IMR-90 (cell line): ENCODE measurements at regions not wholly inside any gene's neighbourhood (a gene's known extent, or its start where the extent isn't known, plus 50 kb on each side); places are given as distances from the start of the nearest gene placed in this dataset.

Experiments
- ATAC-seq: fragments of 200-7000 bp; cut with Tn5 transposase; 2 replicates; pipeline ENCODE4 v1.9.1; 2020; ENCODE audit warnings: low read depth, mild to moderate bottlenecking, moderate library complexity
- BruUV-seq: library from RNA; stranded (reverse); fragments of 400-500 nt; replicated peaks from 2 replicates; lab custom pipeline; 2021; lab: Mats Ljungman, UMichigan
- CTCF ChIA-PET: fragments of 300-600 bp; formaldehyde crosslinking; extraction: SDS; loops from one replicate; lab custom pipeline; 2021; ENCODE audit warnings: antibody characterized with exemption; lab: Yijun Ruan, JAX
- POLR2A ChIA-PET: fragments of 300-600 bp; sonication (Branson Sonifier 250); formaldehyde crosslinking; loops from one replicate; lab custom pipeline; 2022; ENCODE audit warnings: antibody characterized with exemption; ENCODE audit not compliant: unreplicated experiment; lab: Charles Lee
- DNase-seq: peaks from one replicate; pipeline ENCODE4 v3.0.0; 2013
- H2AFZ ChIP-seq: replicated peaks from 2 replicates; pipeline ENCODE3; 2013; ENCODE audit warnings: low read length, mild to moderate bottlenecking; ENCODE audit not compliant: poor library complexity
- H2AK5ac ChIP-seq: 2 replicates; pipeline ENCODE4 v1.6.1; 2013; ENCODE audit warnings: low read depth, low read length, inconsistent platforms
- H2AK9ac ChIP-seq: replicated peaks from 2 replicates; pipeline ENCODE3; 2013; ENCODE audit warnings: mild to moderate bottlenecking, low read depth, low read length, moderate library complexity; ENCODE audit not compliant: poor library complexity
- H2BK120ac ChIP-seq: 2 replicates; pipeline ENCODE4 v1.6.1; 2013; ENCODE audit warnings: low read depth, low read length, inconsistent platforms
- H2BK15ac ChIP-seq: 3 replicates; pipeline ENCODE4 v1.6.1; 2013; ENCODE audit warnings: low read depth, low read length, inconsistent platforms
- H2BK20ac ChIP-seq: 2 replicates; pipeline ENCODE4 v1.6.1; 2013; ENCODE audit warnings: low read depth, mild to moderate bottlenecking, inconsistent platforms, low read length, moderate library complexity
- H2BK5ac ChIP-seq: 2 replicates; pipeline ENCODE4 v1.6.1; 2013; ENCODE audit warnings: mild to moderate bottlenecking, low read depth, low read length, inconsistent platforms; ENCODE audit not compliant: poor library complexity, severe bottlenecking
- H3K14ac ChIP-seq: replicated peaks from 2 replicates; pipeline ENCODE4 v1.6.1; 2013; ENCODE audit warnings: low read depth, low read length, inconsistent platforms
- H3K18ac ChIP-seq: 2 replicates; pipeline ENCODE4 v1.6.1; 2013; ENCODE audit warnings: low read depth, low read length, control low read depth
- H3K23ac ChIP-seq: 2 replicates; pipeline ENCODE4 v1.6.1; 2013; ENCODE audit warnings: low read depth, low read length, inconsistent platforms
- H3K27ac ChIP-seq: 2 replicates; pipeline ENCODE4 v1.5.1; 2013; ENCODE audit warnings: mild to moderate bottlenecking, control low read depth, low read length; ENCODE audit not compliant: insufficient read depth
- H3K27me3 ChIP-seq: 2 replicates; pipeline ENCODE4 v1.6.1; 2013; ENCODE audit warnings: low read length; ENCODE audit not compliant: control insufficient read depth, insufficient read depth
- H3K36me3 ChIP-seq: 2 replicates; pipeline ENCODE4 v1.6.1; 2013; ENCODE audit warnings: low read length, mixed read lengths; ENCODE audit not compliant: control insufficient read depth, insufficient read depth
- H3K4ac ChIP-seq: 2 replicates; pipeline ENCODE4 v1.6.1; 2013; ENCODE audit warnings: low read depth, low read length, inconsistent platforms
- H3K4me1 ChIP-seq: 2 replicates; pipeline ENCODE4 v1.6.1; 2013; ENCODE audit warnings: low read length, mixed read lengths; ENCODE audit not compliant: control insufficient read depth, insufficient read depth
- H3K4me2 ChIP-seq: 2 replicates; pipeline ENCODE4 v1.6.1; 2013; ENCODE audit warnings: low read depth, mild to moderate bottlenecking, control low read depth, low read length, moderate library complexity
- H3K4me3 ChIP-seq: 2 replicates; pipeline ENCODE4 v1.5.1; 2013; ENCODE audit warnings: low read depth, mild to moderate bottlenecking, control low read depth, low read length, moderate library complexity; ENCODE audit not compliant: insufficient read depth
- H3K56ac ChIP-seq: 2 replicates; pipeline ENCODE4 v1.6.1; 2013; ENCODE audit warnings: low read length, inconsistent platforms; ENCODE audit not compliant: insufficient read depth; ENCODE audit errors: extremely low read depth
- H3K79me1 ChIP-seq, 2 experiments: 2 replicates each; pipeline ENCODE4 v1.6.1; 2013; ENCODE audit warnings: low read length in 2 of 2, inconsistent platforms in 1 of 2, low read depth in 1 of 2
- H3K9ac ChIP-seq: 2 replicates; pipeline ENCODE4 v1.6.1; 2013; ENCODE audit warnings: low read depth, low read length, control low read depth
- H3K9me1 ChIP-seq: 2 replicates; pipeline ENCODE4 v1.6.1; 2013; ENCODE audit warnings: low read length, inconsistent platforms; ENCODE audit not compliant: insufficient read depth
- H3K9me3 ChIP-seq: 2 replicates; pipeline ENCODE4 v1.6.1; 2013; ENCODE audit warnings: low read length; ENCODE audit not compliant: control insufficient read depth, insufficient read depth
- H4K20me1 ChIP-seq: 2 replicates; pipeline ENCODE4 v1.6.1; 2013; ENCODE audit warnings: low read length, inconsistent platforms; ENCODE audit not compliant: insufficient read depth
- H4K5ac ChIP-seq: 2 replicates; pipeline ENCODE4 v1.6.1; 2013; ENCODE audit warnings: mild to moderate bottlenecking, low read depth, low read length, control low read depth
- H4K8ac ChIP-seq, 2 experiments: 2 replicates each; pipeline ENCODE4 v1.6.1; 2013; ENCODE audit warnings: low read depth in 2 of 2, low read length in 2 of 2, control low read depth in 1 of 2, inconsistent platforms in 1 of 2
- H4K91ac ChIP-seq: 2 replicates; pipeline ENCODE4 v1.6.1; 2013; ENCODE audit warnings: low read depth, low read length, inconsistent platforms; ENCODE audit not compliant: insufficient read depth
- BHLHE40 ChIP-seq: fragments of 150-350 bp; IDR thresholded peaks from 2 replicates; pipeline ENCODE4 v1.6.1; 2016; ENCODE audit warnings: mild to moderate bottlenecking, low read depth, low read length
- CEBPB ChIP-seq: IDR thresholded peaks from 2 replicates; pipeline ENCODE4 v1.6.1; 2012; ENCODE audit warnings: low read depth, low read length, improper control_type of control experiment
- CHD1 ChIP-seq: IDR thresholded peaks from 2 replicates; pipeline ENCODE4 v1.6.1; 2012; ENCODE audit warnings: low read depth, low read length, improper control_type of control experiment
- FOS ChIP-seq: fragments of 150-350 bp; IDR thresholded peaks from 2 replicates; pipeline ENCODE4 v1.6.1; 2016; ENCODE audit warnings: low read depth, low read length
- MAFK ChIP-seq: IDR thresholded peaks from 2 replicates; pipeline ENCODE4 v1.6.1; 2012; ENCODE audit warnings: low read depth, low read length, improper control_type of control experiment
- MAZ ChIP-seq: IDR thresholded peaks from 2 replicates; pipeline ENCODE4 v1.6.1; 2012; ENCODE audit warnings: low read depth, mild to moderate bottlenecking, low read length, improper control_type of control experiment, moderate library complexity, borderline replicate concordance
- MXI1 ChIP-seq: IDR thresholded peaks from 2 replicates; pipeline ENCODE4 v1.6.1; 2012; ENCODE audit warnings: low read depth, mild to moderate bottlenecking, low read length, moderate library complexity, borderline replicate concordance
- NFE2L2 ChIP-seq: fragments of 150-350 bp; IDR thresholded peaks from 2 replicates; pipeline ENCODE4 v1.6.1; 2016; ENCODE audit warnings: low read depth, mild to moderate bottlenecking, low read length
- POLR2A ChIP-seq: IDR thresholded peaks from 2 replicates; pipeline ENCODE4 v1.6.1; 2012; ENCODE audit warnings: mild to moderate bottlenecking, low read depth, low read length
- RAD21 ChIP-seq: IDR thresholded peaks from 2 replicates; pipeline ENCODE4 v1.6.1; 2012; ENCODE audit warnings: low read length, improper control_type of control experiment
- RCOR1 ChIP-seq: IDR thresholded peaks from 2 replicates; pipeline ENCODE4 v1.6.1; 2012; ENCODE audit warnings: mild to moderate bottlenecking, low read length, improper control_type of control experiment; ENCODE audit not compliant: insufficient replicate concordance
- RFX5 ChIP-seq: IDR thresholded peaks from 2 replicates; pipeline ENCODE4 v1.8.0; 2012; ENCODE audit warnings: low read depth, mild to moderate bottlenecking, low read length, moderate library complexity
- SMC3 ChIP-seq: fragments of 150-350 bp; IDR thresholded peaks from 2 replicates; pipeline ENCODE4 v1.6.1; 2016; ENCODE audit warnings: low read depth, mild to moderate bottlenecking, antibody characterized with exemption, low read length, moderate library complexity
- WGBS, 2 experiments: methylation state at CpG; one replicate each; pipeline versions ENCODE4 v1.1.5 to v1.1.7; 2013; ENCODE audit warnings: missing lambda C conversion rate in 2 of 2; ENCODE audit not compliant: insufficient read length in 1 of 2; ENCODE audit errors: extremely low coverage in 2 of 2; 5-methylcytosine and 5-hydroxymethylcytosine counted together
- dilution Hi-C: fragments of 300-500 bp; cut with HindIII; formaldehyde crosslinking; loops from one replicate; pipeline ENCODE4 v1.14.3; 2018; ENCODE audit warnings: low sequenced_read_pairs; ENCODE audit not compliant: unreplicated experiment
- in situ Hi-C: fragments of 300-500 bp; cut with MboI; formaldehyde crosslinking; loops from 3 replicates; pipeline ENCODE4 v1.14.3; 2019; ENCODE audit warnings: low sequenced_read_pairs, inconsistent platforms, mixed read lengths
- intact Hi-C: fragments of 100-400 bp; cut with micrococcal nuclease; formaldehyde crosslinking; loops from 2 replicates; pipeline ENCODE4 v1.10.0; 2022
- TF ChIP-seq, protein P1 (sequence below): fragments of 150-350 bp; IDR thresholded peaks from 2 replicates; pipeline ENCODE4 v1.6.1; 2017; ENCODE audit warnings: mild to moderate bottlenecking, antibody characterized with exemption, low read length, low read depth
- TF ChIP-seq, protein P2 (sequence below): conservative IDR thresholded peaks from 2 replicates; pipeline ENCODE4 v1.5.1; 2012; ENCODE audit warnings: mild to moderate bottlenecking, low read depth, low read length, improper control_type of control experiment

GRCh38 chr20:54716174-54716747 lies 240.9 kb downstream of the DOK5 start:
- H3K36me3 ChIP-seq = no peaks in the 10 kb centered on the region
- no peak overlapping the region for H3K27ac ChIP-seq
- no peak overlapping the region for H3K18ac ChIP-seq
- H2BK5ac ChIP-seq = no peak overlapping the region
- CTCF ChIA-PET = no interaction called here
- H2BK120ac ChIP-seq = no peak overlapping the region
- dilution Hi-C loops = no loop called here
- ATAC-seq (no peak), DNase-seq (no peak)
- no peak overlapping the region for H4K5ac ChIP-seq
- H3K9me3 ChIP-seq = peaks cover 7% of the 10 kb centered on the region; the same call in 1 of the 2 replicates
- no peak overlapping the region for H2BK20ac ChIP-seq
- H3K4me2 ChIP-seq = no peak overlapping the region
- no peak overlapping the region for H3K9ac ChIP-seq
- no peaks in the 10 kb centered on the region for H4K20me1 ChIP-seq
- POLR2A ChIA-PET = no interaction called here
- H3K27me3 ChIP-seq = no peaks in the 10 kb centered on the region
- in situ Hi-C loops = no loop called here
- H4K91ac ChIP-seq = no peak overlapping the region
- no peak overlapping the region for H3K4ac ChIP-seq
- TF ChIP-seq, protein P1, sequence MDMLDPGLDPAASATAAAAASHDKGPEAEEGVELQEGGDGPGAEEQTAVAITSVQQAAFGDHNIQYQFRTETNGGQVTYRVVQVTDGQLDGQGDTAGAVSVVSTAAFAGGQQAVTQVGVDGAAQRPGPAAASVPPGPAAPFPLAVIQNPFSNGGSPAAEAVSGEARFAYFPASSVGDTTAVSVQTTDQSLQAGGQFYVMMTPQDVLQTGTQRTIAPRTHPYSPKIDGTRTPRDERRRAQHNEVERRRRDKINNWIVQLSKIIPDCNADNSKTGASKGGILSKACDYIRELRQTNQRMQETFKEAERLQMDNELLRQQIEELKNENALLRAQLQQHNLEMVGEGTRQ = no peak
- TF ChIP-seq RCOR1 (no peak), RAD21 (no peak), MXI1 (no peak), CEBPB (no peak), POLR2A (no peak), MAFK (no peak), FOS (no peak), RFX5 (no peak), NFE2L2 (no peak), MAZ (no peak), BHLHE40 (no peak), CHD1 (no peak), SMC3 (no peak)
- TF ChIP-seq, protein P2, sequence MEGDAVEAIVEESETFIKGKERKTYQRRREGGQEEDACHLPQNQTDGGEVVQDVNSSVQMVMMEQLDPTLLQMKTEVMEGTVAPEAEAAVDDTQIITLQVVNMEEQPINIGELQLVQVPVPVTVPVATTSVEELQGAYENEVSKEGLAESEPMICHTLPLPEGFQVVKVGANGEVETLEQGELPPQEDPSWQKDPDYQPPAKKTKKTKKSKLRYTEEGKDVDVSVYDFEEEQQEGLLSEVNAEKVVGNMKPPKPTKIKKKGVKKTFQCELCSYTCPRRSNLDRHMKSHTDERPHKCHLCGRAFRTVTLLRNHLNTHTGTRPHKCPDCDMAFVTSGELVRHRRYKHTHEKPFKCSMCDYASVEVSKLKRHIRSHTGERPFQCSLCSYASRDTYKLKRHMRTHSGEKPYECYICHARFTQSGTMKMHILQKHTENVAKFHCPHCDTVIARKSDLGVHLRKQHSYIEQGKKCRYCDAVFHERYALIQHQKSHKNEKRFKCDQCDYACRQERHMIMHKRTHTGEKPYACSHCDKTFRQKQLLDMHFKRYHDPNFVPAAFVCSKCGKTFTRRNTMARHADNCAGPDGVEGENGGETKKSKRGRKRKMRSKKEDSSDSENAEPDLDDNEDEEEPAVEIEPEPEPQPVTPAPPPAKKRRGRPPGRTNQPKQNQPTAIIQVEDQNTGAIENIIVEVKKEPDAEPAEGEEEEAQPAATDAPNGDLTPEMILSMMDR = no peak
- no peak overlapping the region for H2AK9ac ChIP-seq
- H3K79me1 ChIP-seq = no peaks in the 10 kb centered on the region
- no peak overlapping the region for H2BK15ac ChIP-seq
- no peak overlapping the region for H2AK5ac ChIP-seq
- no peaks in the 10 kb centered on the region for H3K9me1 ChIP-seq
- no peak overlapping the region for H4K8ac ChIP-seq
- WGBS, 2 experiments = no CpG with 5 or more reads among the region's 5 CpGs
- H2AFZ ChIP-seq = no peak overlapping the region
- intact Hi-C loops = no loop called here
- H3K23ac ChIP-seq = no peak overlapping the region
- H3K4me3 ChIP-seq = no peak overlapping the region
- no peak overlapping the region for H3K56ac ChIP-seq
- H3K4me1 ChIP-seq = no peaks in the 10 kb centered on the region
- no TSS peak for BruUV-seq
- H3K14ac ChIP-seq = no peak overlapping the region
